ENCODE measurements at regions not wholly inside any gene's neighbourhood (a gene's known extent, or its start where the extent isn't known, plus 50 kb on each side); places are given as distances from the start of the nearest gene placed in this dataset.

DNA sequence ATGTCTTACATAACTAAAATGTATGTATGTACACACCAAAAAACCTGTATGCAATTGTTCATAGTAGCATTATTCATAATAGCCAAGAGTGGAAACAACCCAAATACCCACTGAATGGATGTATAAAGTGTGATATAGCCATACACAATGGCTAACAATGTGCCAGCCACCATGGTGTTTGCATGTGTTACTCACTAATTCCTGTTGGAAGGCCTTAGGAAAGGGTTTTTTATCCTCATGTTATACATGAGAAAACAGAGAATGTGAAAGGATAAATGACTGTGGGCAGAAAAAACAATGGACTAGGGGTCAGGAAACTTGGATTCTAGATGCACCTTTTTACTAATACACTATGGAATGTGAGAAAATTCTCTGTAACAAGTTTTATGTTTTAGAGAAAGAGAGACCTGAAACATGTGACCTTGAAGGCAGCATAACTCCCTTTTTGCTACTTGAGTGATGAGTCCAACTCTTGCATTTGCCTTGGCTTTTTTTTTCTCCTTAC lies 55.7 kb downstream of the TIGD2 start:
- no peak overlapping the region for H3K27ac ChIP-seq (ENCODE audit: low read depth in 1 of 2, low read length in 1 of 2)
- no peaks in the 10 kb centered on the region for H3K36me3 ChIP-seq (ENCODE audit: control insufficient read depth in 4 of 4, insufficient read depth in 4 of 4, low read length in 4 of 4)
- peaks cover 0 to 16% (median 0%) of the 10 kb centered on the region in 5 donors for H3K4me1 ChIP-seq (ENCODE audit: control insufficient read depth in 5 of 5, insufficient read depth in 5 of 5, low read length in 5 of 5)
- DNase-seq (no peak), ATAC-seq (ENCODE audit: insufficient read depth, low FRiP score) (no peak)
- no peak overlapping the region for H3K9ac ChIP-seq (ENCODE audit: insufficient read depth in 1 of 2, low read length in 2 of 2)
- TF ChIP-seq, protein P1, sequence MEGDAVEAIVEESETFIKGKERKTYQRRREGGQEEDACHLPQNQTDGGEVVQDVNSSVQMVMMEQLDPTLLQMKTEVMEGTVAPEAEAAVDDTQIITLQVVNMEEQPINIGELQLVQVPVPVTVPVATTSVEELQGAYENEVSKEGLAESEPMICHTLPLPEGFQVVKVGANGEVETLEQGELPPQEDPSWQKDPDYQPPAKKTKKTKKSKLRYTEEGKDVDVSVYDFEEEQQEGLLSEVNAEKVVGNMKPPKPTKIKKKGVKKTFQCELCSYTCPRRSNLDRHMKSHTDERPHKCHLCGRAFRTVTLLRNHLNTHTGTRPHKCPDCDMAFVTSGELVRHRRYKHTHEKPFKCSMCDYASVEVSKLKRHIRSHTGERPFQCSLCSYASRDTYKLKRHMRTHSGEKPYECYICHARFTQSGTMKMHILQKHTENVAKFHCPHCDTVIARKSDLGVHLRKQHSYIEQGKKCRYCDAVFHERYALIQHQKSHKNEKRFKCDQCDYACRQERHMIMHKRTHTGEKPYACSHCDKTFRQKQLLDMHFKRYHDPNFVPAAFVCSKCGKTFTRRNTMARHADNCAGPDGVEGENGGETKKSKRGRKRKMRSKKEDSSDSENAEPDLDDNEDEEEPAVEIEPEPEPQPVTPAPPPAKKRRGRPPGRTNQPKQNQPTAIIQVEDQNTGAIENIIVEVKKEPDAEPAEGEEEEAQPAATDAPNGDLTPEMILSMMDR (IDR thresholded peaks at IDR 0.05; ENCODE audit: control extremely low read depth, extremely low read depth), result no peak
- peaks cover 0 to 3% (median 3%) of the 10 kb centered on the region in 3 donors for H3K27me3 ChIP-seq (ENCODE audit: control insufficient read depth in 3 of 3, insufficient read depth in 3 of 3, low read length in 2 of 3)
- H3K9me3 ChIP-seq (ENCODE audit: control insufficient read depth in 4 of 4, insufficient read depth in 3 of 4, low read length in 3 of 4), result no peaks in the 10 kb centered on the region
- no peak overlapping the region for H3K4me3 ChIP-seq

DNA sequence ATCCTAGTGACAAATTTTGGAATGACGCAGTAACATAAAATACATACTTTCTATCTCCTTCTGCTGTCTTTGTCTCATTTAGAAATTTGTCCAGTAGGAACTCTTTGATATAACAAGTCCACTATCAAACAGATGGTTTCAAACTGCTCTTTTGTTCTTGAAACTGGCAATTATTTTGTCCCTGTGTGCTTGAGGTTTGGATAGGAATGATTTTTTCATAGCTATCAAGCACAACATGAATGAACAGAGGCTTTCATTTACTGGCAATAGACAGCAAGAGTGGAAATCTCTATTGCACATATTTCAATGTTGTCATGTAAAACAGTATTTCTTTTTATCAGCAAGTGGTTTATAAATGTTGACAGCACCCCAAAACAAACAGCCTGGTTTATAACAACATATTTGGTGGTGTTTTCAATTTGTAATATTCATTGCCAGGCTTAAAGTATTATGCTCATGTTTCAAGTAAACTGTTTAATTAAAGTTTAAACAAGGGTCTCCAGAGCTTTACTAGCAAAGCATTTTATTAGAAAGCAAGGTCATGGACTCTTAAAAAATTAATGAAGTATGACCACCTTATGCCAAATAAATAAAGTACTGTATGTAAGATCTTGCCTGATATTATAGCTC lies 60.0 kb downstream of the TIGD2 start:
- H3K4me3 ChIP-seq, result no peak overlapping the region
- ATAC-seq (ENCODE audit: insufficient read depth, low FRiP score), result no peak
- no peak overlapping the region for H3K9ac ChIP-seq (ENCODE audit: insufficient read depth in 1 of 2, low read length in 2 of 2)
- DNase-seq, result peak in 2 of 3 donors; percentile 81 to 86
- WGBS, 2 donors, result 96 to 99% methylated on average over 1 of the region's 1 CpG
- no peaks in the 10 kb centered on the region for H3K36me3 ChIP-seq (ENCODE audit: control insufficient read depth in 4 of 4, insufficient read depth in 4 of 4, low read length in 4 of 4)
- H3K9me3 ChIP-seq (ENCODE audit: control insufficient read depth in 4 of 4, insufficient read depth in 3 of 4, low read length in 3 of 4), result no peaks in the 10 kb centered on the region
- H3K27me3 ChIP-seq (ENCODE audit: control insufficient read depth in 3 of 3, insufficient read depth in 3 of 3, low read length in 2 of 3), result peaks cover 0 to 9% (median 3%) of the 10 kb centered on the region in 3 donors
- peaks cover 0 to 26% (median 0%) of the 10 kb centered on the region in 5 donors for H3K4me1 ChIP-seq (ENCODE audit: control insufficient read depth in 5 of 5, insufficient read depth in 5 of 5, low read length in 5 of 5)
- no peak overlapping the region for H3K27ac ChIP-seq (ENCODE audit: low read depth in 1 of 2, low read length in 1 of 2)
- TF ChIP-seq, protein P1 (IDR thresholded peaks at IDR 0.05; ENCODE audit: control extremely low read depth, extremely low read depth), result no peak

DNA sequence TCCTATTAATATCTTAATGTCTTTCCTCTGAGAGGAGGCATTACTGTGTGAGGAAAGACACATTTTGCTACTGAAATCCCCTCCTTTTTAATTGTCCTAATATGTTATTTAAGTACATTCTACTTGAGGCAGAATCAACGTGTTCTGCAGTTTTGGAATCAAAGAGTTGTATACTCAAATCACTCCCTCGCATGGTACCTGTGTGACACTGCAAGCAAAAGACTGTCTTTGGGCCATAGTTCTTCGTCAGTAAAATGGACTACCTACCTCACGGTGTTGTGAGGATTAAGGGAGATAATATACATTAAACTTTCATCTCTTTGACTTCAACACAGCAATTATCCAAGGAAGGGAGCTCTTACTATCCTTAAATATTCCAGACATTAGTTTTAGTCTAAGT lies 61.5 kb downstream of the TIGD2 start:
- Histone ChIP-seq H3K4me3 (no peak overlapping the region), H3K4me1 (ENCODE audit: control insufficient read depth in 5 of 5, insufficient read depth in 5 of 5, low read length in 5 of 5) (peaks cover 0 to 26% (median 0%) of the 10 kb centered on the region in 5 donors), H3K9me3 (ENCODE audit: control insufficient read depth in 4 of 4, insufficient read depth in 3 of 4, low read length in 3 of 4) (no peaks in the 10 kb centered on the region), H3K36me3 (ENCODE audit: control insufficient read depth in 4 of 4, insufficient read depth in 4 of 4, low read length in 4 of 4) (no peaks in the 10 kb centered on the region), H3K9ac (ENCODE audit: insufficient read depth in 1 of 2, low read length in 2 of 2) (no peak overlapping the region), H3K27ac (ENCODE audit: low read depth in 1 of 2, low read length in 1 of 2) (no peak overlapping the region), H3K27me3 (ENCODE audit: control insufficient read depth in 3 of 3, insufficient read depth in 3 of 3, low read length in 2 of 3) (peaks cover 0 to 9% (median 3%) of the 10 kb centered on the region in 3 donors)
- TF ChIP-seq, protein P1 (IDR thresholded peaks at IDR 0.05; ENCODE audit: control extremely low read depth, extremely low read depth), result no peak
- DNase-seq (no peak), ATAC-seq (ENCODE audit: insufficient read depth, low FRiP score) (no peak)
- WGBS, 2 donors, result 64 to 78% methylated on average over 4 of the region's 4 CpGs

Measured in lung (tissue), 11 donors.